Karpas-422 (cell line): ENCODE measurements at regions not wholly inside any gene's neighbourhood (a gene's known extent, or its start where the extent isn't known, plus 50 kb on each side); places are given as distances from the start of the nearest gene placed in this dataset.

Experiments used
- DNase-seq: peaks from one replicate; pipeline ENCODE4 v3.0.0-alpha.2; 2015
- H2AFZ ChIP-seq: fragments of 200-600 bp; sonication (generic); 2 replicates; pipeline ENCODE4 v1.6.1; 2014; ENCODE audit warnings: antibody characterized with exemption, low read length, mixed read lengths
- H3K27ac ChIP-seq: fragments of 200-600 bp; sonication (generic); 2 replicates; pipeline ENCODE4 v1.5.1; 2014; ENCODE audit warnings: mild to moderate bottlenecking, low read length, moderate library complexity
- H3K27me3 ChIP-seq: fragments of 200-600 bp; sonication (generic); 2 replicates; pipeline ENCODE4 v1.6.1; 2014; ENCODE audit warnings: low read length, mixed read lengths
- H3K36me3 ChIP-seq: fragments of 200-600 bp; sonication (generic); 2 replicates; pipeline ENCODE4 v1.6.1; 2014; ENCODE audit warnings: low read length, mixed read lengths; ENCODE audit not compliant: insufficient read depth
- H3K4me1 ChIP-seq: fragments of 200-600 bp; sonication (generic); 2 replicates; pipeline ENCODE4 v1.6.1; 2014; ENCODE audit warnings: mild to moderate bottlenecking, low read length, mixed read lengths
- H3K4me2 ChIP-seq: fragments of 200-600 bp; sonication (generic); 2 replicates; pipeline ENCODE4 v1.6.1; 2014; ENCODE audit warnings: low read length, low read depth, mild to moderate bottlenecking; ENCODE audit not compliant: poor library complexity, severe bottlenecking
- H3K4me3 ChIP-seq: fragments of 200-600 bp; sonication (generic); 2 replicates; pipeline ENCODE4 v1.5.1; 2014; ENCODE audit warnings: mild to moderate bottlenecking, antibody characterized with exemption, low read length, mixed read lengths
- H3K79me2 ChIP-seq: fragments of 200-600 bp; sonication (generic); 2 replicates; pipeline ENCODE4 v1.6.1; 2014; ENCODE audit warnings: mild to moderate bottlenecking, low read length, mixed read lengths
- H3K9ac ChIP-seq: fragments of 200-600 bp; sonication (generic); 2 replicates; pipeline ENCODE4 v1.6.0; 2014; ENCODE audit warnings: low read length
- H3K9me2 ChIP-seq: fragments of 200-600 bp; sonication (generic), shearing (Covaris generic); replicated peaks from 2 replicates; pipeline ENCODE4 v1.6.0; 2014; ENCODE audit warnings: mild to moderate bottlenecking, low read length, moderate library complexity; ENCODE audit not compliant: insufficient read depth
- H3K9me3 ChIP-seq: fragments of 300-700, 200-600 bp; sonication (generic); 2 replicates; pipeline ENCODE4 v1.6.1; 2014; ENCODE audit warnings: low read length, mixed read lengths
- H4K20me1 ChIP-seq: fragments of 200-600 bp; sonication (generic); 2 replicates; pipeline ENCODE4 v1.6.1; 2014; ENCODE audit warnings: mild to moderate bottlenecking, antibody characterized with exemption, low read length, low read depth; ENCODE audit not compliant: insufficient read depth

DNA sequence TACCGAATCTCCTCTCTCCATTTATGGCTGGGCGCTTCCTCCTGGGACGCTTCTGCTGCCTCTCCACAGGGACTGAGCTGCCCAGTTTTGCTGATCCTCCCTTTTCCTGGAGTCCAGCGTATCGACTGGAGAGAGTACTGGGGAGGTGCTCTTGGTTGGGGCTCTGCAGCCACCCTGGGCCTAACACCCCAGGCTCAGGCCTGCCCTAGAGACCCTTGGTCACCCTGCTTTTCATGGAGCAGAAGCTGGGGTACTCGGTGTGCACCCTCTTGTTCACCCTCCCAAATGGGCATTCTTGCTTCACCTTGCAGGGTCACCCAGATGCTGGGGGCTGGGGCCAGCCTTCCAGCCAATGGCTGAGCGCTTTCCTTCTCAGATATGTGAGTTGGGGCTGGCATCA lies 88.8 kb upstream of the RET start:
- Histone ChIP-seq H4K20me1 (no peaks in the 10 kb centered on the region), H2AFZ (no peak overlapping the region), H3K27me3 (no peaks in the 10 kb centered on the region), H3K4me2 (no peak overlapping the region), H3K79me2 (no peaks in the 10 kb centered on the region), H3K9me2 (no peaks in the 10 kb centered on the region), H3K9ac (no peak overlapping the region), H3K9me3 (no peaks in the 10 kb centered on the region), H3K36me3 (no peaks in the 10 kb centered on the region), H3K4me3 (no peak overlapping the region), H3K27ac (no peak overlapping the region), H3K4me1 (no peaks in the 10 kb centered on the region)
- no peak for DNase-seq

DNA sequence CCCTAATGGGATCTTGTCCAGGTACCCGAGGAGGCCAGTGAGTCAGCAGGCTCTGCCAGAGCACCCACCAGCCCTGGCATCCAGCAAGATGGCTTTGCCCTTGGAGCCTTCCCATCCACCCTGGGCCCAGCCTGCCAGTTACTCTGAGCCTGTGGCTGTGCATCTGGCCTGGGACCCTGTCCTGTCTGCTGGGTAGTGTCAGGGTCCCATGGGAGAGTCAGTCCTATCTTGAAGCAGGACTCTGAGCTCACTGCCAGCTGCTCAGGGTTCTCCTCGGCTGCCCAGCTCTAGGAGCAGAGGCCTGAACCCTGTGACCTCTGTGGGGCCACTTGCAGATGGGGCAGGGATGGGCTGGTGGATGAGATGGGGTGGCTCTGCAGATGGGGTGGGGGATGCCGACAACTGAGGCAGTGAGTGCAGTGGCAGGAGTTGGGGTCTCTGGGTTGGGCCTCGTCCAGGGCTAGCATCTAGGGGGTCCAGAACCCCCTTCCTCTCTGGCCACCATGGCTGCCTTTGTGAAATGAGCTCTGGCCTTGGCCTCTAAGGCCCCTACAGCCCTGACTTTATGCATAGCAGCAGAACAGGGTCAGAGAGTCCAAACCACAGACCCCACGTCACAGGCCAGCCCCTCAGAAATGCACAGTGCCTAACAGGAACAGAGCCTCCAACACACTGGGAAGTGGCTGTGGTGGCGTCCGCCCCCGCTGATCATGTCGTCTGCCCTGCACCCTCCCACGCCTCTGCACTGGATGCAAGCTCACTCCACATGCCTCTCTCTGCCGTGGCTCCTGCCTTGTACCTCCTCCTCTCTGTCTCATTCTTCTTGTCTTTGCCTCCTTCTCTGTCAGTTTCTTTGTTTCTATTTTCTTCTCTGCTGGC lies 88.1 kb upstream of the RET start:
- Histone ChIP-seq H2AFZ (no peak overlapping the region), H3K9ac (no peak overlapping the region), H3K4me2 (no peak overlapping the region), H4K20me1 (no peaks in the 10 kb centered on the region), H3K27ac (no peak overlapping the region), H3K9me3 (no peaks in the 10 kb centered on the region), H3K79me2 (no peaks in the 10 kb centered on the region), H3K9me2 (no peaks in the 10 kb centered on the region), H3K36me3 (no peaks in the 10 kb centered on the region), H3K27me3 (no peaks in the 10 kb centered on the region), H3K4me3 (no peak overlapping the region), H3K4me1 (no peaks in the 10 kb centered on the region)
- DNase-seq, result no peak

DNA sequence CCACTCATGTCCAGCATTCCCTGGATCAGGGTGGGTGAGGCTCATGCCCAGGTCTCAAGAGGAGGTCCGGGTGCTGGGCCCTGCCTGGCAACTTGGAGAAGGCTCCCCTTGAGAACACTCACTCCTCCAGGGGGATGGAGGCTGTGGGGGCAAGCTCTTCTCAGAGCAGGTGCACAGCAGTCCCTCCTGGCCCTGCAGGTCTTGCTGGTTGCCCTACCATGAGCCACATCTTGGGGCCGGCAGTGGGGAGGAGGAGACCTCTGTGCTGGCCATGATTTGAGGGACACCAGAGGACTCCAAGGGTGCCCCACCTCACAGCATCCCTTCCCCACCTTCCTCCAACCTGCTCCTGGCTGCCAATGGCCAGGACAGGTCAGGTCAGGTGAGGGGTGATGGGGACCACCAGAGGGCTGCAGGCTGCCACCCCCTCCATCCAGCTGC lies 87.4 kb upstream of the RET start:
- H3K9ac ChIP-seq, result no peak overlapping the region
- no peak overlapping the region for H3K4me2 ChIP-seq
- H3K4me1 ChIP-seq, result no peaks in the 10 kb centered on the region
- H3K9me3 ChIP-seq, result no peaks in the 10 kb centered on the region
- DNase-seq, result no peak
- no peaks in the 10 kb centered on the region for H3K27me3 ChIP-seq
- H2AFZ ChIP-seq, result no peak overlapping the region
- no peak overlapping the region for H3K4me3 ChIP-seq
- no peaks in the 10 kb centered on the region for H3K79me2 ChIP-seq
- H3K27ac ChIP-seq, result no peak overlapping the region
- no peaks in the 10 kb centered on the region for H3K9me2 ChIP-seq
- no peaks in the 10 kb centered on the region for H3K36me3 ChIP-seq
- no peaks in the 10 kb centered on the region for H4K20me1 ChIP-seq

DNA sequence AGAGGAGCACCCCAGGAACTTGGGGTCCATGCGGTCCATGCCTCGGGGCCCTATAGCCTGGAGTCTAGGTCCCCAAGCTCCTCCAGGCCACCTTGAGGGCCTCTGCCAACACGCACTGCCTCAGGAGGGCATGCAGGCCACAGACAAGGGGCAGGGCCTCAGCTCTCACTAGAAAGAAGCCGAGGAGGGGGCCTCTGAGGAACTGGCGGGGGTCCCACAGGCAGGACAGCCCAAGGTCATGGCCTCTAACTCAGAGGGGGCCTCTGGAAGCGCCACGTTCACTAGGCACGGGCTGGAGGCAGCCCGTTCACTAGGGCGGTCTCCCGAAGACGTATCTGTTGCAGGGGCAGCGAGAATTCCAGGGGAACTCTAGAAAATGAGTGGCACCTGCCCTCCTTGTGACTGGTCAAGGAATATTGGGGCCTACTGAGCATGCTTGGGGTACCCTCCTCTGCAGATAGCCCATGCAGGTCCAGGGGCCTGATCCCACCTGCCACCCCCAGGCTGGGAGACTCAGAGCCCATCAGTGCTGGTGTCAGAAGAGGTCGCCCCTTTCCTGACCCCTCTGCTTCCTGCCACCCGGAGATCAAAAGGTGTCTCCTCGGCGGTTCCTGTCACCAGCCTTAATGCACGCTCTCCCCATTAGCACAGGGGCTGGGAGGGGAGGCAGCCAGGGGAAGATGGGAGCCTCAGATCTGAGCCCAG lies 86.7 kb upstream of the RET start:
- H3K9me2 ChIP-seq, result no peaks in the 10 kb centered on the region
- no peak overlapping the region for H3K4me2 ChIP-seq
- no peaks in the 10 kb centered on the region for H4K20me1 ChIP-seq
- no peaks in the 10 kb centered on the region for H3K36me3 ChIP-seq
- H3K9me3 ChIP-seq, result no peaks in the 10 kb centered on the region
- no peak overlapping the region for H3K27ac ChIP-seq
- no peaks in the 10 kb centered on the region for H3K27me3 ChIP-seq
- no peak for DNase-seq
- no peak overlapping the region for H2AFZ ChIP-seq
- no peak overlapping the region for H3K9ac ChIP-seq
- H3K4me1 ChIP-seq, result no peaks in the 10 kb centered on the region
- H3K4me3 ChIP-seq, result no peak overlapping the region
- H3K79me2 ChIP-seq, result no peaks in the 10 kb centered on the region

DNA sequence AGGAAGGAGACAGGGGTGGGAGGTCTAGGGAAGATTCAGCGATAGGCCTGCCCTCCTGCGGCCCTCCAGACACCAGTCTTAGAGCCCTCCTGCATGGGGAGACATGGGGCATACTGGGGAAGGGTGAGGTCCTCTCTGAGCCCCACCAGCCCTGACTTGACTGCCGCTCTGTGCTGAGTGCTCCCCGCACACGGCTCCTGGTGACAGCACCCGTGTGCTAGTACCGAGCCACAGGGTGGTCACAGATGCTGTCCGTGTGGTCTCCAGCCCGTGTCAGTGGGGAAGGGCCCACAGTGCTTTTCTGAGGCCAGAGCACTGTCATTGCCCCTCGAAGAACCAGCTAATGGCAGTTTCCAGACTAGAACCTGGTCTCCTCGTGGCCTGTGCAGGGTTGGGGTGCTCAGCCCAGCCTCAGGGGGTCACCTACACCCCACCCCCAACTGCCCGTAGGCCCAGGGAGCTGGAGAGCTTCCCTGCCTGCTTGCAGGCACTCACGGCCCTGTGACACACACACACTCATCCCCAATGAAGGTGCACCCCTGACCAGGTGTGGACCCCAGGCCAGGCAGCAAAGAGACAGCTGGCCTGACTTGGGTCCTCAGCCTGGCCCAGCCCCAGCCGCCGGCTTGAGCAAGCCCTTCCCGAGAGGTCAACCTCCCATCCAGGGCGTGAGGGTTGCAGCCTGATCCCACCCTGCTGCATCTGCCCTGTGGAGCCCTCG lies 86.0 kb upstream of the RET start:
- no peak overlapping the region for H3K4me2 ChIP-seq
- no peak for DNase-seq
- no peaks in the 10 kb centered on the region for H3K36me3 ChIP-seq

GRCh38 chr10:42991442-42992098 lies 85.3 kb upstream of the RET start:
- DNase-seq, result no peak
- H3K4me3 ChIP-seq, result no peak overlapping the region
- H2AFZ ChIP-seq, result no peak overlapping the region
- no peaks in the 10 kb centered on the region for H3K9me3 ChIP-seq
- no peaks in the 10 kb centered on the region for H3K79me2 ChIP-seq
- H3K9ac ChIP-seq, result no peak overlapping the region
- no peaks in the 10 kb centered on the region for H3K9me2 ChIP-seq
- H3K27ac ChIP-seq, result no peak overlapping the region
- H3K36me3 ChIP-seq, result no peaks in the 10 kb centered on the region
- no peak overlapping the region for H3K4me2 ChIP-seq
- no peaks in the 10 kb centered on the region for H4K20me1 ChIP-seq
- H3K4me1 ChIP-seq, result no peaks in the 10 kb centered on the region
- no peaks in the 10 kb centered on the region for H3K27me3 ChIP-seq

More for the DNA sequence above, 86.0 kb upstream of the RET start:
- Histone ChIP-seq H3K79me2 (no peaks in the 10 kb centered on the region), H3K27me3 (no peaks in the 10 kb centered on the region), H3K27ac (no peak overlapping the region), H3K9me3 (no peaks in the 10 kb centered on the region), H3K9ac (no peak overlapping the region), H2AFZ (no peak overlapping the region), H3K9me2 (no peaks in the 10 kb centered on the region), H3K4me3 (no peak overlapping the region), H4K20me1 (no peaks in the 10 kb centered on the region), H3K4me1 (no peaks in the 10 kb centered on the region)

- Histone ChIP-seq H3K27me3 (no peaks in the 10 kb centered on the region), H3K4me3 (no peak overlapping the region), H3K4me2 (no peak overlapping the region), H2AFZ (no peak overlapping the region), H3K9me3 (no peaks in the 10 kb centered on the region), H3K9ac (no peak overlapping the region), H3K9me2 (no peaks in the 10 kb centered on the region), H4K20me1 (no peaks in the 10 kb centered on the region), H3K79me2 (no peaks in the 10 kb centered on the region), H3K36me3 (no peaks in the 10 kb centered on the region), H3K4me1 (no peaks in the 10 kb centered on the region), H3K27ac (no peak overlapping the region)
- DNase-seq, result no peak
These were observed 84.5 kb upstream of the RET start for GRCh38 chr10:42992156-42992956.
